HG02642 (cell line): ENCODE measurements at regions not wholly inside any gene's neighbourhood (a gene's known extent, or its start where the extent isn't known, plus 50 kb on each side); places are given as distances from the start of the nearest gene placed in this dataset.

Source experiments
- ATAC-seq: cut with Tn5 transposase; IDR thresholded peaks from one replicate; pipeline ENCODE4 v1.9.1; 2021; ENCODE audit warnings: mild to moderate bottlenecking; ENCODE audit not compliant: unreplicated experiment, poor library complexity

GRCh38 chr2:236739663-236740062, 170.0 kb downstream of the ACKR3 start:
- no peak for ATAC-seq

- ATAC-seq: no peak
These were observed 170.9 kb downstream of the ACKR3 start for GRCh38 chr2:236740506-236740905.

GRCh38 chr2:236743039-236743920, 173.7 kb downstream of the ACKR3 start:
- no peak for ATAC-seq

- no peak for ATAC-seq
These were observed 174.3 kb downstream of the ACKR3 start for GRCh38 chr2:236743921-236744280.

GRCh38 chr2:236744281-236744705, 174.7 kb downstream of the ACKR3 start:
- ATAC-seq: no peak

- ATAC-seq: no peak
These were observed 175.1 kb downstream of the ACKR3 start for GRCh38 chr2:236744716-236745115.

- no peak for ATAC-seq
These were observed 176.0 kb downstream of the ACKR3 start for GRCh38 chr2:236745420-236746210.

GRCh38 chr2:236746833-236747232, 177.2 kb downstream of the ACKR3 start:
- no peak for ATAC-seq

GRCh38 chr2:236747426-236747825, 177.8 kb downstream of the ACKR3 start:
- no peak for ATAC-seq

GRCh38 chr2:236747925-236748324, 178.3 kb downstream of the ACKR3 start:
- ATAC-seq: no peak

- no peak for ATAC-seq
These were observed 178.8 kb downstream of the ACKR3 start for GRCh38 chr2:236748385-236748784.

- ATAC-seq: no peak
These were observed 179.2 kb downstream of the ACKR3 start for GRCh38 chr2:236748801-236749200.

- ATAC-seq: no peak
These were observed 179.7 kb downstream of the ACKR3 start for GRCh38 chr2:236749346-236749745.

- no peak for ATAC-seq
These were observed 182.5 kb downstream of the ACKR3 start for GRCh38 chr2:236752096-236752495.

GRCh38 chr2:236753606-236754270, 184.1 kb downstream of the ACKR3 start:
- ATAC-seq: no peak

GRCh38 chr2:236754271-236754944, 184.8 kb downstream of the ACKR3 start:
- ATAC-seq: no peak

- no peak for ATAC-seq
These were observed 185.7 kb downstream of the ACKR3 start for GRCh38 chr2:236755278-236755840.

GRCh38 chr2:236758406-236758805, 188.8 kb downstream of the ACKR3 start:
- ATAC-seq: no peak

- no peak for ATAC-seq
These were observed 190.6 kb downstream of the ACKR3 start for GRCh38 chr2:236760246-236760645.

GRCh38 chr2:236761358-236761757, 191.7 kb downstream of the ACKR3 start:
- ATAC-seq: no peak
